Heart left ventricle (tissue), 16 donors: ENCODE measurements at regions not wholly inside any gene's neighbourhood (a gene's known extent, or its start where the extent isn't known, plus 50 kb on each side); places are given as distances from the start of the nearest gene placed in this dataset.

Source experiments
- ATAC-seq, 4 donors: fragments of 200-7000 bp; cut with Tn5 transposase; one replicate each; pipeline ENCODE4 v1.9.1; 2020 to 2022; ENCODE audit warnings: moderate library complexity in 4 of 4, mild to moderate bottlenecking in 3 of 4, moderate number of reproducible peaks in 1 of 4
- DNase-seq, 5 donors: peaks; one replicate each; pipeline ENCODE4 v3.0.0-alpha.2; 2020
- H3K27ac ChIP-seq, 12 donors: fragments of 200-600 bp; sonication (generic) in 4 of 12; one replicate each; pipeline versions ENCODE4 v1.5.0 to v1.8.0; 2016 to 2022; ENCODE audit warnings: mild to moderate bottlenecking in 2 of 12
- H3K27me3 ChIP-seq, 9 donors: fragments of 200-600 bp; sonication (generic) in 2 of 9; one replicate each; pipeline versions ENCODE4 v1.5.1 to v1.8.0; 2016 to 2022; ENCODE audit warnings: mild to moderate bottlenecking in 3 of 9
- H3K36me3 ChIP-seq, 9 donors: fragments of 200-600 bp; sonication (generic) in 2 of 9; one replicate each; pipeline versions ENCODE4 v1.5.0 to v1.8.0; 2018 to 2022; ENCODE audit warnings: mild to moderate bottlenecking in 2 of 9
- H3K4me1 ChIP-seq, 12 donors: fragments of 200-600 bp; sonication (generic) in 4 of 12; one replicate each; pipeline versions ENCODE4 v1.5.0 to v1.8.0; 2016 to 2022; ENCODE audit warnings: mild to moderate bottlenecking in 3 of 12
- H3K4me3 ChIP-seq, 12 donors: fragments of 200-600 bp; sonication (generic) in 4 of 12; one replicate each; pipeline versions ENCODE4 v1.5.0 to v1.8.0; 2017 to 2022; ENCODE audit warnings: mild to moderate bottlenecking in 9 of 12, moderate library complexity in 4 of 12
- H3K9me3 ChIP-seq, 12 donors: fragments of 200-600 bp; sonication (generic) in 4 of 12; one replicate each; pipeline versions ENCODE4 v1.5.0 to v1.8.0; 2016 to 2022; ENCODE audit warnings: mild to moderate bottlenecking in 1 of 12
- CTCF ChIP-seq, 12 donors: fragments of 200-600 bp; sonication (generic) in 4 of 12; IDR thresholded peaks; one replicate each; pipeline versions ENCODE4 v1.5.0 to v1.8.0; 2018 to 2022; ENCODE audit warnings: antibody characterized with exemption in 12 of 12, mild to moderate bottlenecking in 5 of 12
- POLR2A ChIP-seq, 2 donors: fragments of 450-650 bp; IDR thresholded peaks; one replicate each; pipeline ENCODE4 v1.6.1; 2017; ENCODE audit warnings: antibody characterized with exemption in 2 of 2, mild to moderate bottlenecking in 2 of 2, moderate library complexity in 2 of 2
- WGBS, 4 donors: extraction: QIAGEN DNeasy Blood & Tissue Kit in 2 of 4; methylation state at CpG; one replicate each; pipeline versions ENCODE4 v1.1.5 to v1.1.7; 2013 to 2018; 5-methylcytosine and 5-hydroxymethylcytosine counted together
- intact Hi-C, 10 donors: fragments of 100-400 bp; cut with DNase I; formaldehyde crosslinking; loops; one replicate each; pipeline versions ENCODE4 v1.11.1 to v1.14.2; 2022
- donor health status: ischemic (EF 13 %, LVEDD 7.1; RV severe dilation, severe dysfunction).
- donor health status: healthy with polysubstance abuse.
- donor health status: DM: no; HTN: yes; CAD: no.
- donor health status: DM: no; HTN: no; CAD: no.
- donor health status: ischemic (EF 25% LVEDD 6.9; RV normal size, moderate dysfunction).
- donor health status: ischemic (EF 25% LVEDD 5.7; RV mildly dilated, moderate dysfunction).
- donor health status: healthy.
- donor health status: DM: yes; HTN: yes; CAD: no.
- donor health status: ischemic (EF 35%, LVEDD 5.7; RV mildly dilated, moderate dysfunction).
- donor health status: nonischemic (EF 11% LVEDD 7.7; RV severe dilation, severe dysfunction).
- donor health status: DM: yes; HTN: yes; CAD: no.
- donor health status: PGD.
- donor health status: ischemic (EF 29% LVEDD 5.4; RV normal size, mild dysfunction).
- donor health status: nonischemic (EF 23%, LVEDD 6.1; RV moderate dilation, normal function).

DNA sequence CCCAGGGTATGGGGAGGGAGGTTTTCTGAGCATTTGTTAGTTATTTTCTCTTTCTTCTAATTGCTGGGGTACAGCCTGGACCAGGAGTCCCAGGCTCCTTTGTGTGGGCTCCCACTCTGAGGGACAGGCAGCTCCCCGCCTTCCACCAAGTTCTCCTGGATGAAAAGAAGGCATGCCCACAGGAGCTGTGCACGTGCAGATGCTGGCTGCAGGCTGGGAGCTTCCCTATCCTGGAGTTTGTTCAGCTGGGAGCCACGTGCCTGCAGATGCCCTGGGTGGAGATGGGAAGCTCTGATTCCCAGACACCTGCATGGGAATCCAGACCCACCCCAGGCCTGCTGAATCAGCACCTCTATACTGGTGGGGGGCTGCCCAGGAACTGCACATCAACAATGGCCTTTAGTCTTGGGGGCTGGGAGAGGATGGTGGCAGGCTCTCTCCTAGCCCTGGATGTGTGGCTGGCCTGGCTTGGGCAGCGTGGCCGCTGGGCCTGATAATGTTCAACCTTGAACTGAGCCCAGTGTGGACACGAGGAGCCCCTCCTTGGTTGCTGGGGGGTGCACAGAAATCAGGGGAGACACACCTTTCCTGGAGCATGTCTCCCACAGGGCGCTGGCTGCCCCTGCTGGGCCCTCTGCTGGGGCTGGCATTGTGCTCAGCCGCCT lies 233.6 kb upstream of the HS6ST1 start:
- peak in 1 of 4 donors; percentile 19 for ATAC-seq
- Histone ChIP-seq H3K4me1 (peaks cover 0 to 6% (median 0%) of the 10 kb centered on the region in 12 donors), H3K27ac (no peak overlapping the region), H3K9me3 (no peaks in the 10 kb centered on the region), H3K36me3 (no peaks in the 10 kb centered on the region), H3K4me3 (no peak overlapping the region), H3K27me3 (no peaks in the 10 kb centered on the region)
- TF ChIP-seq POLR2A (IDR thresholded peaks at IDR 0.05): no peak
- no peak for TF ChIP-seq CTCF (IDR thresholded peaks at IDR 0.05)
- 81 to 90% (median 86%) methylated on average over 7 to 8 of the region's 8 CpGs for WGBS, 4 donors
- peak in 1 of 5 donors; percentile 18 for DNase-seq
- intact Hi-C loops: no loop called here

DNA sequence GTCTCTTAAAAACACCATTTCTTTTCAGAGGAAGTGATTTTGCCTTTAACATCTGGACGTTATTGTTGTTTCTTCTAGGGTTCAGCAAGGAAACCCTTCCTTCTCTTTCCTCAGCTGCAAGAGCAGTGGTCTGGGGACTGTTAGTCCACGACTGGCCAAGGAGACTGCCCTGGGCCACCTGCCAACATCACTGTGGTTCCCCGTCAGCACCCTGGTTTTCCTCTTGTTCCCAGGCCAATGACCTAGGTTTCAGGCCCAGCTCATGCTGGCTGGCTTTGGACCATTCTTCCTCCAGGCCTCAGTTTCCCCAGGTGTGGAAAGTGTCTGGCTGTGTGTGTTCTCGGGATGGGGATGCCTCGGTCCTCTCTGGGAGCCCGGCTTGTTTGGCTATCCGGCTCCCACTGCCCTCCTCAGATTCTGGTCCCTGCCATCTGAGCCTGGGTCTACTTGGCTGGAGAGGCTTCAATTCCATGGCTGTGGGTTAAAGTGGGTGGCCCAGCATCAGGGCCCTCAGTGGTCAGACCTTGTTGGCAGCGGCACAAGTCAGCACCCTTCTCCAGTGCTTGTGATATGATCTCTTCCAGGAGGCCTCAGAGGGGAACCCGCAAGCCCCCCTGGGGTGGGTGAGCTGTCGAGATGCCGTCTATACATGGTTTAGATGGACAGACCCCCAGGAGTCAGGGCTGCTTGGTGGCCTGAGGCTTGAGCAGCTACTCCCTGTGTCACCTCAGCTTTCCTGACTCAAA lies 234.3 kb upstream of the HS6ST1 start:
- intact Hi-C loops: no loop called here
- H3K4me3 ChIP-seq: no peak overlapping the region

GRCh38 chr2:128554151-128554769 lies 235.6 kb upstream of the HS6ST1 start:
- Histone ChIP-seq H3K36me3 (no peaks in the 10 kb centered on the region), H3K4me1 (peaks cover 0 to 6% (median 0%) of the 10 kb centered on the region in 12 donors), H3K27me3 (no peaks in the 10 kb centered on the region), H3K4me3 (no peak overlapping the region), H3K27ac (no peak overlapping the region), H3K9me3 (peaks cover 0 to 8% (median 0%) of the 10 kb centered on the region in 12 donors)
- DNase-seq: peak in 1 of 5 donors; percentile 7
- intact Hi-C loops: no loop called here
- TF ChIP-seq CTCF (IDR thresholded peaks at IDR 0.05) (no peak), POLR2A (IDR thresholded peaks at IDR 0.05) (no peak)
- 92 to 97% (median 93%) methylated on average over 7 of the region's 7 CpGs for WGBS, 4 donors
- no peak for ATAC-seq

More for the DNA sequence above, 234.3 kb upstream of the HS6ST1 start:
- Histone ChIP-seq H3K27ac (no peak overlapping the region), H3K9me3 (peaks cover 0 to 5% (median 0%) of the 10 kb centered on the region in 12 donors), H3K27me3 (no peaks in the 10 kb centered on the region), H3K4me1 (peaks cover 0 to 6% (median 0%) of the 10 kb centered on the region in 12 donors), H3K36me3 (no peaks in the 10 kb centered on the region)
- DNase-seq: peak in 1 of 5 donors; percentile 52
- TF ChIP-seq CTCF (IDR thresholded peaks at IDR 0.05): no peak
- TF ChIP-seq POLR2A (IDR thresholded peaks at IDR 0.05): no peak
- 74 to 79% (median 78%) methylated on average over 10 to 11 of the region's 11 CpGs for WGBS, 4 donors
- ATAC-seq: peak in 2 of 4 donors; percentile 18 to 54

DNA sequence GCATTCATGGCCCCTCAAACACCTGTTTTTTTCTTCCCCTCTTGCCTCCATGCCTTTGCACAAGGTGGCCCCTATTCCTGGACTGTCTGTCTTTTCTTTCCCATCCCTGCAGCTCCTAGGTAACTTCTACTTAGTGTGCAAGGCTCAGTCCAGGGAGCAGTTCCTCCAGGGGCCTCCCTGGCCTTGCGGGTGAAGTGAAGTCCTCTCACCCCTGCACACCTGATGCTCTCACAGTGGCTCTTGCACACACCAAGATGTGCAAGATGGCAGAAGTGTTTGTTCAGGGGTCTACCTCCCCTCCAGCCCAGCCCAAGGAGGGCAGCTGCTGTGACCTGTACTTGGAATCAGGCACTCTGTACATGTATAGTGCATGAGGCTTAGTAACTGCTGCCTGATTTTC lies 236.8 kb upstream of the HS6ST1 start:
- no peaks in the 10 kb centered on the region for H3K27me3 ChIP-seq
- intact Hi-C loops: no loop called here

More for the DNA sequence above, 236.8 kb upstream of the HS6ST1 start:
- DNase-seq (no peak), ATAC-seq (no peak)
- Histone ChIP-seq H3K4me1 (peaks cover 0 to 6% (median 0%) of the 10 kb centered on the region in 12 donors), H3K36me3 (no peaks in the 10 kb centered on the region), H3K9me3 (peaks cover 0 to 8% (median 0%) of the 10 kb centered on the region in 12 donors), H3K4me3 (no peak overlapping the region), H3K27ac (no peak overlapping the region)
- 100% methylated on average over 1 of the region's 1 CpG for WGBS, 4 donors
- TF ChIP-seq CTCF (IDR thresholded peaks at IDR 0.05) (no peak), POLR2A (IDR thresholded peaks at IDR 0.05) (no peak)
